K562 (cell line): ENCODE measurements at regions not wholly inside any gene's neighbourhood (a gene's known extent, or its start where the extent isn't known, plus 50 kb on each side); places are given as distances from the start of the nearest gene placed in this dataset.
"Not testable (repeated sequence)": the region's sequence is repeated elsewhere in the genome, so short reads cannot be mapped to it uniquely, and the experiment has no call there.

Experiments
- ATAC-seq: fragments of 200-7000 bp; cut with Tn5 transposase; 3 replicates; pipeline ENCODE4 v1.9.1; 2020; ENCODE audit warnings: moderate library complexity
- BruUV-seq: library from RNA; stranded (reverse); fragments of 400-500 nt; replicated peaks from 2 replicates; lab custom pipeline; 2021; lab: Mats Ljungman, UMichigan
- CTCF ChIA-PET: fragments of 300-600 bp; formaldehyde crosslinking; extraction: SDS; loops from one replicate; lab custom pipeline; 2021; ENCODE audit warnings: low intra/inter-chr PET ratio; lab: Yijun Ruan, JAX
- POLR2A ChIA-PET: fragments of 300-600, 350-650 bp; sonication (Branson Sonifier 250); formaldehyde crosslinking; extraction: SDS; loops from one replicate; lab custom pipeline; 2021; ENCODE audit warnings: antibody characterized with exemption, inconsistent platforms; lab: Yijun Ruan, JAX
- DNase-seq, 4 experiments: peaks; one replicate each; pipeline versions ENCODE4 v3.0.0 to v3.0.0-alpha.2; 2011 to 2018; ENCODE audit warnings: low spot score in 3 of 4, mixed read lengths in 3 of 4; ENCODE audit errors: extremely low read depth in 1 of 4
- FAIRE-seq: peaks from 2 replicates; lab custom pipeline; 2011; peaks lifted over from hg19 to GRCh38; lab: Jason Lieb, UNC
- H2AFZ ChIP-seq: 2 replicates; pipeline ENCODE4 v1.6.0; 2011; ENCODE audit warnings: low read depth, low read length, control low read depth, inconsistent platforms
- H3K27ac ChIP-seq: fragments of 200-600 bp; 3 replicates; pipeline ENCODE4 v1.8.0; 2011; ENCODE audit warnings: low read depth, mild to moderate bottlenecking, control low read depth, inconsistent platforms, low read length, moderate library complexity, mixed read lengths; ENCODE audit errors: extremely low read depth
- H3K27me3 ChIP-seq, 2 experiments: fragments of 300-600 bp in 1 of 2; 2 replicates in 1 of 2; 3 replicates in 1 of 2; pipeline versions ENCODE4 v1.6.0 to v1.8.0; 2011; ENCODE audit warnings: inconsistent platforms in 2 of 2, low read length in 2 of 2, mild to moderate bottlenecking in 1 of 2, mixed read lengths in 1 of 2, moderate library complexity in 1 of 2; ENCODE audit not compliant: control insufficient read depth in 2 of 2, insufficient read depth in 2 of 2
- H3K36me3 ChIP-seq: fragments of 300-600 bp; 3 replicates; pipeline ENCODE4 v1.8.0; 2011; ENCODE audit warnings: mild to moderate bottlenecking, low read length, inconsistent platforms; ENCODE audit not compliant: control insufficient read depth, insufficient read depth
- H3K4me1 ChIP-seq, 2 experiments: fragments of 200-600 bp in 1 of 2; replicated peaks in 1 of 2; 2 replicates in 1 of 2; 3 replicates in 1 of 2; pipeline versions ENCODE4 v1.5.1 to v1.8.0; 2011; ENCODE audit warnings: inconsistent platforms in 2 of 2, low read length in 2 of 2, mild to moderate bottlenecking in 1 of 2, mixed read lengths in 1 of 2, moderate library complexity in 1 of 2; ENCODE audit not compliant: control insufficient read depth in 2 of 2, insufficient read depth in 2 of 2
- H3K4me2 ChIP-seq: 2 replicates; pipeline ENCODE4 v1.6.1; 2011; ENCODE audit warnings: low read length, control low read depth, inconsistent platforms, mixed read lengths; ENCODE audit not compliant: insufficient read depth
- H3K4me3 ChIP-seq: fragments of 200-600 bp; sonication (generic), shearing (Covaris generic); 2 replicates; pipeline ENCODE4 v1.5.1; 2016; ENCODE audit warnings: control low read depth, inconsistent platforms
- H3K79me2 ChIP-seq: fragments of 200-600 bp; 3 replicates; pipeline ENCODE4 v1.8.0; 2011; ENCODE audit warnings: low read length, inconsistent platforms; ENCODE audit not compliant: control insufficient read depth, insufficient read depth
- H3K9ac ChIP-seq, 2 experiments: 2 replicates each; pipeline versions ENCODE4 v1.6.0 to v1.6.1; 2011; ENCODE audit warnings: low read depth in 2 of 2, low read length in 2 of 2, control low read depth in 1 of 2, inconsistent platforms in 1 of 2, mild to moderate bottlenecking in 1 of 2, mixed read lengths in 1 of 2; ENCODE audit not compliant: insufficient read depth in 1 of 2
- H3K9me1 ChIP-seq: one replicate; pipeline ENCODE4 v1.6.0; 2011; ENCODE audit warnings: inconsistent platforms, mild to moderate bottlenecking, low read length, moderate library complexity; ENCODE audit not compliant: control insufficient read depth, insufficient read depth
- H3K9me3 ChIP-seq: replicated peaks from 2 replicates; pipeline ENCODE4 v1.5.1; 2011; ENCODE audit warnings: low read depth, low read length, inconsistent platforms; ENCODE audit not compliant: control insufficient read depth, insufficient read depth
- H4K20me1 ChIP-seq: replicated peaks from 2 replicates; pipeline ENCODE4 v1.6.1; 2011; ENCODE audit warnings: low read length, inconsistent platforms, mixed read lengths; ENCODE audit not compliant: control insufficient read depth, insufficient read depth
- ELF2 ChIP-seq: fragments of 250-450 bp; sonication (Bioruptor Pico); IDR thresholded peaks from 2 replicates; pipeline ENCODE4 v1.5.0; 2021; ENCODE audit warnings: mild to moderate bottlenecking
- RBM25 ChIP-seq: fragments of 200-400 bp; formaldehyde crosslinking; IDR thresholded peaks from 2 replicates; pipeline ENCODE4 v1.6.1; 2018; ENCODE audit warnings: low read length, low read depth, moderate library complexity; ENCODE audit not compliant: severe bottlenecking
- ZNF146 ChIP-seq: IDR thresholded peaks from one replicate; pipeline ENCODE4 v1.6.1; 2018; ENCODE audit warnings: missing compliant biosample characterization; ENCODE audit not compliant: unreplicated experiment
- WGBS: fragments of 100-300 bp; shearing (Covaris generic); methylation state at CpG from one replicate; pipeline ENCODE4 v1.1.6; 2016; ENCODE audit warnings: low coverage, mixed read lengths; ENCODE audit not compliant: insufficient coverage; ENCODE audit errors: missing lambda C conversion rate; 5-methylcytosine and 5-hydroxymethylcytosine counted together
- in situ Hi-C: fragments of 300-500 bp; cut with MboI; formaldehyde crosslinking; loops from 4 replicates; pipeline ENCODE4 v1.15.0; 2018; ENCODE audit warnings: inconsistent platforms, mixed read lengths
- intact Hi-C: fragments of 100-400 bp; cut with micrococcal nuclease; formaldehyde crosslinking; loops from 2 replicates; pipeline ENCODE4 v1.14.2; 2022

GRCh38 chr7:67496589-67496988 lies 500.0 kb downstream of the TYW1 start:
- Histone ChIP-seq H2AFZ (no peak overlapping the region), H3K9me3 (no peaks in the 10 kb centered on the region)
- TF ChIP-seq ELF2 (CRISPR knock-in tag): no peak
- TF ChIP-seq, all 486 proteins: peak for 0
- ChIA-PET POLR2A (no interaction called here), CTCF (no interaction called here)
- peaks cover 6 to 12% of the 10 kb centered on the region in 2 experiments; a peak in 4 of 5 replicates for H3K27me3 ChIP-seq
- 2% methylated on average over 7 of the region's 7 CpGs for WGBS
- ATAC-seq (no peak), DNase-seq (no peak), FAIRE-seq (no peak)
- H3K36me3 ChIP-seq: no peaks in the 10 kb centered on the region
- no peak overlapping the region for H3K9ac ChIP-seq
- no peak overlapping the region for H3K4me3 ChIP-seq
- H3K79me2 ChIP-seq: no peaks in the 10 kb centered on the region
- no peak overlapping the region for H3K4me2 ChIP-seq
- no peak overlapping the region for H3K27ac ChIP-seq
- H3K9me1 ChIP-seq: no peaks in the 10 kb centered on the region
- no peaks in the 10 kb centered on the region for H3K4me1 ChIP-seq
- no peaks in the 10 kb centered on the region for H4K20me1 ChIP-seq
- intact Hi-C loops: no loop called here
- no TSS peak for BruUV-seq
- in situ Hi-C loops: no loop called here

GRCh38 chr7:67497914-67498313 lies 501.3 kb downstream of the TYW1 start:
- DNase-seq, H3K4me3 ChIP-seq, in situ Hi-C loops, H3K9me1 ChIP-seq, H2AFZ ChIP-seq, CTCF ChIA-PET, H3K79me2 ChIP-seq, H3K4me1 ChIP-seq, H3K36me3 ChIP-seq, ATAC-seq, H3K9ac ChIP-seq, intact Hi-C loops, H3K9me3 ChIP-seq, H4K20me1 ChIP-seq, POLR2A ChIA-PET, FAIRE-seq, H3K4me2 ChIP-seq, H3K27ac ChIP-seq, BruUV-seq: not testable (repeated sequence)
- WGBS: 4% methylated on average over 3 of the region's 3 CpGs
- H3K27me3 ChIP-seq: peaks cover 6 to 12% of the 10 kb centered on the region in 2 experiments; a peak in 4 of 5 replicates
- peak; percentile 91 for TF ChIP-seq ZNF146 (CRISPR knock-in tag)
- peak; percentile 60 for TF ChIP-seq RBM25
